ENCODE measurements at regions not wholly inside any gene's neighbourhood (a gene's known extent, or its start where the extent isn't known, plus 50 kb on each side); places are given as distances from the start of the nearest gene placed in this dataset.

DNA sequence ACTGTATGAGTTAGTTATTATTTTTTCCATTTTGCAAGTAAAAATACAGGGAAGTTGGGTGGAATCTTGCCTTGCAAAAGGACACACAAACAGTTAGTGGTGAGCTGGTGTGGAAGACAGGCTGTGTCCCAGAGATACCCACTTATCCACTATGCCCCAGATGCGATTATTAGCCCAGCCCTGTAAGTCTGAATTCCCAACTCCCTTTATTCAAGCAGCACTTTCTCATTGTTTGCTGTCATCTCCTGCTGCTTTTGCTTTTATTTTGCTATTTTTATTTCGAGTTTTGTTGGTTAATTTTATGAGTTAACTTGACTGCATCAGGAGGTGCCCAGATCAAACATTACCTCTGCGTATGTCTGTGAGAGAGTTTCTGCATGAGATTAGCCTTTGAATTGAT, 239.4 kb downstream of the DOK5 start:
- no peak for TF ChIP-seq PATZ1 (CRISPR knock-in tag; IDR thresholded peaks at IDR 0.05; ENCODE audit: borderline replicate concordance)
- no peak for ATAC-seq

DNA sequence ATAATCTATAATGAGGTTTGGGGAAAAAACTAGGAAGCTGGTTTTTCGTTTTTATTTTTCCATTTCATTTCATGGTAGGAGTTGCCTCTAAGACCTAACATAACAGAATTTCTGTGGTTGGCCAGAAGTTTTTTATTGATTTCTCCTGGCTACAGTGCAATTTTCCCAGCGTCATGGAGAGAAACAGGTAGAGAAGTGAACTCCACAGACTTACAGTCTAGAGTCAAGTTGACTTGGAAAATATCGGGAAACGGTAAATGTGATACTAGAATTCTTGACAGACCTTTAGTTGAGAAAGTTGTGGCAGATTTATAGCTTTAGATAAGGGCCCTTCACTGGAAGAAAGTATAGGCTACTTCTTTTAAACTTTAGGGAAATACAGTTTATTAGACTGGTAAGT, 238.3 kb downstream of the DOK5 start:
- TF ChIP-seq ZFP3 (CRISPR knock-in tag; IDR thresholded peaks at IDR 0.05), result no peak
- TF ChIP-seq CSRNP3 (CRISPR knock-in tag; IDR thresholded peaks at IDR 0.05), result no peak
- TF ChIP-seq OSR1 (CRISPR knock-in tag; IDR thresholded peaks at IDR 0.05), result no peak
- no peak for TF ChIP-seq TCF4 (CRISPR knock-in tag; IDR thresholded peaks at IDR 0.05; ENCODE audit: borderline replicate concordance)
- TF ChIP-seq, protein P1, sequence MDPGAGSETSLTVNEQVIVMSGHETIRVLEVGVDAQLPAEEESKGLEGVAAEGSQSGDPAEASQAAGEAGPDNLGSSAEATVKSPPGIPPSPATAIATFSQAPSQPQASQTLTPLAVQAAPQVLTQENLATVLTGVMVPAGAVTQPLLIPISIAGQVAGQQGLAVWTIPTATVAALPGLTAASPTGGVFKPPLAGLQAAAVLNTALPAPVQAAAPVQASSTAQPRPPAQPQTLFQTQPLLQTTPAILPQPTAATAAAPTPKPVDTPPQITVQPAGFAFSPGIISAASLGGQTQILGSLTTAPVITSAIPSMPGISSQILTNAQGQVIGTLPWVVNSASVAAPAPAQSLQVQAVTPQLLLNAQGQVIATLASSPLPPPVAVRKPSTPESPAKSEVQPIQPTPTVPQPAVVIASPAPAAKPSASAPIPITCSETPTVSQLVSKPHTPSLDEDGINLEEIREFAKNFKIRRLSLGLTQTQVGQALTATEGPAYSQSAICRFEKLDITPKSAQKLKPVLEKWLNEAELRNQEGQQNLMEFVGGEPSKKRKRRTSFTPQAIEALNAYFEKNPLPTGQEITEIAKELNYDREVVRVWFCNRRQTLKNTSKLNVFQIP (CRISPR knock-in tag; IDR thresholded peaks at IDR 0.05; ENCODE audit: borderline replicate concordance, low read depth), result no peak
- no peak for TF ChIP-seq BACH2 (CRISPR knock-in tag; IDR thresholded peaks at IDR 0.05; ENCODE audit: borderline replicate concordance)
- no peak for TF ChIP-seq ZNF8 (CRISPR knock-in tag; IDR thresholded peaks at IDR 0.05)
- no peak for TF ChIP-seq RARB (CRISPR knock-in tag; IDR thresholded peaks at IDR 0.05)
- TF ChIP-seq ZNF565 (CRISPR knock-in tag; conservative IDR thresholded peaks at IDR 0.05; ENCODE audit: low read depth), result no peak
- TF ChIP-seq ARNTL (CRISPR knock-in tag; IDR thresholded peaks at IDR 0.05; ENCODE audit: borderline replicate concordance, low read depth), result no peak
- no peak for TF ChIP-seq TOX (CRISPR knock-in tag; IDR thresholded peaks at IDR 0.05; ENCODE audit: borderline replicate concordance)
- no peak for TF ChIP-seq ZFP30 (CRISPR knock-in tag; IDR thresholded peaks at IDR 0.05)
- no peak for ATAC-seq

DNA sequence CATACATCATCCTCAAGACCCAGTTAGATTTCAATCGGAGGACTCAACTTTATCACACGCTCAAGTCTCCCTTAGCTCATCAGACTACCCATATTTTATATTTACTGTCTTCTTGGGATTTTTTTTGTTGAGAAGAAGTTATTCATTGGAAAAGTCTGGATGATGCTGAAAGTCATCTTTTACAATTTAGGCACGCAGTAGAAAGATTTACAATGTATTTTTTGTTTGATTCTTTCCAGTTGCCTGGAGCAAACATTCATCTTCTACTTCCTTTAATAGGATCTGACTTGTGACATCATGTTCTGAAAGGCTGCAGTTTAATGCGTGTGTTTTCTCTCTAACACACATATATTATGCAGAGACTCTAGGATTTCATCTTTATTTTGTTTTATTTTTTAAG, 235.7 kb downstream of the DOK5 start:
- no peak for ATAC-seq
- no peak for TF ChIP-seq GLIS3 (CRISPR knock-in tag; IDR thresholded peaks at IDR 0.05)
- TF ChIP-seq CREB5 (CRISPR knock-in tag; IDR thresholded peaks at IDR 0.05; ENCODE audit: low read depth), result no peak
- TF ChIP-seq, protein P2, sequence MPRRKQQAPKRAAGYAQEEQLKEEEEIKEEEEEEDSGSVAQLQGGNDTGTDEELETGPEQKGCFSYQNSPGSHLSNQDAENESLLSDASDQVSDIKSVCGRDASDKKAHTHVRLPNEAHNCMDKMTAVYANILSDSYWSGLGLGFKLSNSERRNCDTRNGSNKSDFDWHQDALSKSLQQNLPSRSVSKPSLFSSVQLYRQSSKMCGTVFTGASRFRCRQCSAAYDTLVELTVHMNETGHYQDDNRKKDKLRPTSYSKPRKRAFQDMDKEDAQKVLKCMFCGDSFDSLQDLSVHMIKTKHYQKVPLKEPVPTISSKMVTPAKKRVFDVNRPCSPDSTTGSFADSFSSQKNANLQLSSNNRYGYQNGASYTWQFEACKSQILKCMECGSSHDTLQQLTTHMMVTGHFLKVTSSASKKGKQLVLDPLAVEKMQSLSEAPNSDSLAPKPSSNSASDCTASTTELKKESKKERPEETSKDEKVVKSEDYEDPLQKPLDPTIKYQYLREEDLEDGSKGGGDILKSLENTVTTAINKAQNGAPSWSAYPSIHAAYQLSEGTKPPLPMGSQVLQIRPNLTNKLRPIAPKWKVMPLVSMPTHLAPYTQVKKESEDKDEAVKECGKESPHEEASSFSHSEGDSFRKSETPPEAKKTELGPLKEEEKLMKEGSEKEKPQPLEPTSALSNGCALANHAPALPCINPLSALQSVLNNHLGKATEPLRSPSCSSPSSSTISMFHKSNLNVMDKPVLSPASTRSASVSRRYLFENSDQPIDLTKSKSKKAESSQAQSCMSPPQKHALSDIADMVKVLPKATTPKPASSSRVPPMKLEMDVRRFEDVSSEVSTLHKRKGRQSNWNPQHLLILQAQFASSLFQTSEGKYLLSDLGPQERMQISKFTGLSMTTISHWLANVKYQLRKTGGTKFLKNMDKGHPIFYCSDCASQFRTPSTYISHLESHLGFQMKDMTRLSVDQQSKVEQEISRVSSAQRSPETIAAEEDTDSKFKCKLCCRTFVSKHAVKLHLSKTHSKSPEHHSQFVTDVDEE (CRISPR knock-in tag; IDR thresholded peaks at IDR 0.05), result no peak
- no peak for TF ChIP-seq ESRRG (CRISPR knock-in tag; IDR thresholded peaks at IDR 0.05)
- TF ChIP-seq SNAI2 (CRISPR knock-in tag; IDR thresholded peaks at IDR 0.05), result no peak
- no peak for TF ChIP-seq PATZ1 (CRISPR knock-in tag; IDR thresholded peaks at IDR 0.05; ENCODE audit: borderline replicate concordance)
- no peak for TF ChIP-seq ZNF8 (CRISPR knock-in tag; IDR thresholded peaks at IDR 0.05)
- TF ChIP-seq ZNF565 (CRISPR knock-in tag; conservative IDR thresholded peaks at IDR 0.05; ENCODE audit: low read depth), result no peak
- no peak for TF ChIP-seq ARNTL (CRISPR knock-in tag; IDR thresholded peaks at IDR 0.05; ENCODE audit: borderline replicate concordance, low read depth)
- no peak for TF ChIP-seq ZNF70 (CRISPR knock-in tag; IDR thresholded peaks at IDR 0.05)
- no peak for TF ChIP-seq TOX (CRISPR knock-in tag; IDR thresholded peaks at IDR 0.05; ENCODE audit: borderline replicate concordance)

Measured in SK-N-SH treated with all-trans-retinoic acid at 6 μM for 48 hours (cell line).